Endothelial cell of umbilical vein (primary cell): ENCODE measurements at regions not wholly inside any gene's neighbourhood (a gene's known extent, or its start where the extent isn't known, plus 50 kb on each side); places are given as distances from the start of the nearest gene placed in this dataset.

Source experiments
- MYC ChIP-seq: IDR thresholded peaks from one replicate; pipeline ENCODE4 v1.6.1; 2011; ENCODE audit warnings: mild to moderate bottlenecking, low read depth, low read length
- POLR2AphosphoS5 ChIP-seq: IDR thresholded peaks from 2 replicates; pipeline ENCODE4 v1.6.1; 2012; ENCODE audit warnings: low read depth, mild to moderate bottlenecking, control low read depth, low read length, moderate library complexity; ENCODE audit not compliant: insufficient read depth
- TF ChIP-seq, protein P1 (sequence below), 2 donors: IDR thresholded peaks; 1 replicate in 1 of 2; 2 replicates in 1 of 2; pipeline ENCODE4 v1.5.1; 2011; ENCODE audit warnings: low read length in 2 of 2, mild to moderate bottlenecking in 2 of 2, moderate library complexity in 2 of 2, control low read depth in 1 of 2, inconsistent platforms in 1 of 2, low read depth in 1 of 2; ENCODE audit not compliant: insufficient read depth in 1 of 2; ENCODE audit errors: extremely low read depth in 1 of 2

DNA sequence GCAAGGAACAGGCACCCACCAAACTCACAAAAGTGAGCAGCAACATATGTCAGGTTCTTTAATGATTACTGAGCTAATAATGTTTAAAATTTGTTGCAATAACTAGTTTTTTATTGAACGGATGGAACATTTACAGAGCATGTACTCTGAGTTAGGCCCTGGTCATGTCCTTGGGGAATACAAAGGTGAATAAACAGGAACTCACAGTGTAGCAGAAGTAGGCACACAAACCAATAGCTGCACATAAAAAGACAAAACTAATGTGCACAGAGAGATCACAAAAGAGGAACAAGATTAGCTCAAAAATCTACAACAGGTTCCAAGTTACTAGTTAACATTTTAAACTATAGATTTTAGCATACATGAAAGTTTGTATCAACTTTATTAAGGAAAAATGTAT lies 505.3 kb upstream of the PPP2R3A start:
- TF ChIP-seq MYC, result no peak
- TF ChIP-seq POLR2AphosphoS5, result no peak
- TF ChIP-seq, protein P1, sequence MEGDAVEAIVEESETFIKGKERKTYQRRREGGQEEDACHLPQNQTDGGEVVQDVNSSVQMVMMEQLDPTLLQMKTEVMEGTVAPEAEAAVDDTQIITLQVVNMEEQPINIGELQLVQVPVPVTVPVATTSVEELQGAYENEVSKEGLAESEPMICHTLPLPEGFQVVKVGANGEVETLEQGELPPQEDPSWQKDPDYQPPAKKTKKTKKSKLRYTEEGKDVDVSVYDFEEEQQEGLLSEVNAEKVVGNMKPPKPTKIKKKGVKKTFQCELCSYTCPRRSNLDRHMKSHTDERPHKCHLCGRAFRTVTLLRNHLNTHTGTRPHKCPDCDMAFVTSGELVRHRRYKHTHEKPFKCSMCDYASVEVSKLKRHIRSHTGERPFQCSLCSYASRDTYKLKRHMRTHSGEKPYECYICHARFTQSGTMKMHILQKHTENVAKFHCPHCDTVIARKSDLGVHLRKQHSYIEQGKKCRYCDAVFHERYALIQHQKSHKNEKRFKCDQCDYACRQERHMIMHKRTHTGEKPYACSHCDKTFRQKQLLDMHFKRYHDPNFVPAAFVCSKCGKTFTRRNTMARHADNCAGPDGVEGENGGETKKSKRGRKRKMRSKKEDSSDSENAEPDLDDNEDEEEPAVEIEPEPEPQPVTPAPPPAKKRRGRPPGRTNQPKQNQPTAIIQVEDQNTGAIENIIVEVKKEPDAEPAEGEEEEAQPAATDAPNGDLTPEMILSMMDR (IDR thresholded peaks at IDR 0.05; ENCODE audit: extremely low read depth in 1 of 2, insufficient read depth in 1 of 2, low read depth in 1 of 2, low read length in 2 of 2), result no peak
